ENCODE measurements at regions not wholly inside any gene's neighbourhood (a gene's known extent, or its start where the extent isn't known, plus 50 kb on each side); places are given as distances from the start of the nearest gene placed in this dataset.

DNA sequence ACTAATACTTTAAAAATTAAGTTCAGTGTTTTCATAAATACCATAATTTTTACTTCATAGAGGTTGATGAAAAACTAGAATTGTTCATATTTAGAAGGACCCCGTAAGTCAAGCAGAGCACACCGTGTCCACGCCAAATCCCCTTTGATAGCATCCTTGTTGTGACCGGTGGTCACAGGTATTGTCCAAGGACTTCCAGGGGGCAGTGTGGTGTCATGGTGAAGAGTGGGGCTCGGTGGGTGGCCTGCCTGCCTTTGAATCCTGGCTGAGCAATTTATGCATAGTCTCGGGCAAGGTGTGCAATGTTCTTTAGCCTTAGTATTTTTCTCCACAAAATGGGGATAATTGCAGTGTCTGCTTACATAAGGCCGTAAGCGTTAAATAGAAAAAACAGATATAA lies 169.9 kb downstream of the KTN1 start:
- no peak for ATAC-seq
- no peak for TF ChIP-seq CSDC2 (CRISPR knock-in tag; IDR thresholded peaks at IDR 0.05)
- no peak for TF ChIP-seq ZNF565 (CRISPR knock-in tag; conservative IDR thresholded peaks at IDR 0.05; ENCODE audit: low read depth)
- no peak for TF ChIP-seq ZFP30 (CRISPR knock-in tag; IDR thresholded peaks at IDR 0.05)
- TF ChIP-seq, protein P1, sequence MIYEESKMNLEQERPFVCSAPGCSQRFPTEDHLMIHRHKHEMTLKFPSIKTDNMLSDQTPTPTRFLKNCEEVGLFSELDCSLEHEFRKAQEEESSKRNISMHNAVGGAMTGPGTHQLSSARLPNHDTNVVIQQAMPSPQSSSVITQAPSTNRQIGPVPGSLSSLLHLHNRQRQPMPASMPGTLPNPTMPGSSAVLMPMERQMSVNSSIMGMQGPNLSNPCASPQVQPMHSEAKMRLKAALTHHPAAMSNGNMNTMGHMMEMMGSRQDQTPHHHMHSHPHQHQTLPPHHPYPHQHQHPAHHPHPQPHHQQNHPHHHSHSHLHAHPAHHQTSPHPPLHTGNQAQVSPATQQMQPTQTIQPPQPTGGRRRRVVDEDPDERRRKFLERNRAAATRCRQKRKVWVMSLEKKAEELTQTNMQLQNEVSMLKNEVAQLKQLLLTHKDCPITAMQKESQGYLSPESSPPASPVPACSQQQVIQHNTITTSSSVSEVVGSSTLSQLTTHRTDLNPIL (CRISPR knock-in tag; IDR thresholded peaks at IDR 0.05; ENCODE audit: low read depth): no peak
- TF ChIP-seq SNAI2 (CRISPR knock-in tag; IDR thresholded peaks at IDR 0.05): no peak
- TF ChIP-seq, protein P2, sequence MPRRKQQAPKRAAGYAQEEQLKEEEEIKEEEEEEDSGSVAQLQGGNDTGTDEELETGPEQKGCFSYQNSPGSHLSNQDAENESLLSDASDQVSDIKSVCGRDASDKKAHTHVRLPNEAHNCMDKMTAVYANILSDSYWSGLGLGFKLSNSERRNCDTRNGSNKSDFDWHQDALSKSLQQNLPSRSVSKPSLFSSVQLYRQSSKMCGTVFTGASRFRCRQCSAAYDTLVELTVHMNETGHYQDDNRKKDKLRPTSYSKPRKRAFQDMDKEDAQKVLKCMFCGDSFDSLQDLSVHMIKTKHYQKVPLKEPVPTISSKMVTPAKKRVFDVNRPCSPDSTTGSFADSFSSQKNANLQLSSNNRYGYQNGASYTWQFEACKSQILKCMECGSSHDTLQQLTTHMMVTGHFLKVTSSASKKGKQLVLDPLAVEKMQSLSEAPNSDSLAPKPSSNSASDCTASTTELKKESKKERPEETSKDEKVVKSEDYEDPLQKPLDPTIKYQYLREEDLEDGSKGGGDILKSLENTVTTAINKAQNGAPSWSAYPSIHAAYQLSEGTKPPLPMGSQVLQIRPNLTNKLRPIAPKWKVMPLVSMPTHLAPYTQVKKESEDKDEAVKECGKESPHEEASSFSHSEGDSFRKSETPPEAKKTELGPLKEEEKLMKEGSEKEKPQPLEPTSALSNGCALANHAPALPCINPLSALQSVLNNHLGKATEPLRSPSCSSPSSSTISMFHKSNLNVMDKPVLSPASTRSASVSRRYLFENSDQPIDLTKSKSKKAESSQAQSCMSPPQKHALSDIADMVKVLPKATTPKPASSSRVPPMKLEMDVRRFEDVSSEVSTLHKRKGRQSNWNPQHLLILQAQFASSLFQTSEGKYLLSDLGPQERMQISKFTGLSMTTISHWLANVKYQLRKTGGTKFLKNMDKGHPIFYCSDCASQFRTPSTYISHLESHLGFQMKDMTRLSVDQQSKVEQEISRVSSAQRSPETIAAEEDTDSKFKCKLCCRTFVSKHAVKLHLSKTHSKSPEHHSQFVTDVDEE (CRISPR knock-in tag; IDR thresholded peaks at IDR 0.05): no peak
- TF ChIP-seq, protein P3, sequence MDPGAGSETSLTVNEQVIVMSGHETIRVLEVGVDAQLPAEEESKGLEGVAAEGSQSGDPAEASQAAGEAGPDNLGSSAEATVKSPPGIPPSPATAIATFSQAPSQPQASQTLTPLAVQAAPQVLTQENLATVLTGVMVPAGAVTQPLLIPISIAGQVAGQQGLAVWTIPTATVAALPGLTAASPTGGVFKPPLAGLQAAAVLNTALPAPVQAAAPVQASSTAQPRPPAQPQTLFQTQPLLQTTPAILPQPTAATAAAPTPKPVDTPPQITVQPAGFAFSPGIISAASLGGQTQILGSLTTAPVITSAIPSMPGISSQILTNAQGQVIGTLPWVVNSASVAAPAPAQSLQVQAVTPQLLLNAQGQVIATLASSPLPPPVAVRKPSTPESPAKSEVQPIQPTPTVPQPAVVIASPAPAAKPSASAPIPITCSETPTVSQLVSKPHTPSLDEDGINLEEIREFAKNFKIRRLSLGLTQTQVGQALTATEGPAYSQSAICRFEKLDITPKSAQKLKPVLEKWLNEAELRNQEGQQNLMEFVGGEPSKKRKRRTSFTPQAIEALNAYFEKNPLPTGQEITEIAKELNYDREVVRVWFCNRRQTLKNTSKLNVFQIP (CRISPR knock-in tag; IDR thresholded peaks at IDR 0.05; ENCODE audit: borderline replicate concordance, low read depth): no peak
- no peak for TF ChIP-seq ARNTL (CRISPR knock-in tag; IDR thresholded peaks at IDR 0.05; ENCODE audit: borderline replicate concordance, low read depth)
- TF ChIP-seq ZFP3 (CRISPR knock-in tag; IDR thresholded peaks at IDR 0.05): no peak
- TF ChIP-seq GLIS3 (CRISPR knock-in tag; IDR thresholded peaks at IDR 0.05): no peak
- no peak for TF ChIP-seq ESRRG (CRISPR knock-in tag; IDR thresholded peaks at IDR 0.05)
- no peak for TF ChIP-seq ISL1 (CRISPR knock-in tag; IDR thresholded peaks at IDR 0.05)
- no peak for TF ChIP-seq TOX (CRISPR knock-in tag; IDR thresholded peaks at IDR 0.05; ENCODE audit: borderline replicate concordance)
- TF ChIP-seq ZC3H10 (CRISPR knock-in tag; IDR thresholded peaks at IDR 0.05): no peak

DNA sequence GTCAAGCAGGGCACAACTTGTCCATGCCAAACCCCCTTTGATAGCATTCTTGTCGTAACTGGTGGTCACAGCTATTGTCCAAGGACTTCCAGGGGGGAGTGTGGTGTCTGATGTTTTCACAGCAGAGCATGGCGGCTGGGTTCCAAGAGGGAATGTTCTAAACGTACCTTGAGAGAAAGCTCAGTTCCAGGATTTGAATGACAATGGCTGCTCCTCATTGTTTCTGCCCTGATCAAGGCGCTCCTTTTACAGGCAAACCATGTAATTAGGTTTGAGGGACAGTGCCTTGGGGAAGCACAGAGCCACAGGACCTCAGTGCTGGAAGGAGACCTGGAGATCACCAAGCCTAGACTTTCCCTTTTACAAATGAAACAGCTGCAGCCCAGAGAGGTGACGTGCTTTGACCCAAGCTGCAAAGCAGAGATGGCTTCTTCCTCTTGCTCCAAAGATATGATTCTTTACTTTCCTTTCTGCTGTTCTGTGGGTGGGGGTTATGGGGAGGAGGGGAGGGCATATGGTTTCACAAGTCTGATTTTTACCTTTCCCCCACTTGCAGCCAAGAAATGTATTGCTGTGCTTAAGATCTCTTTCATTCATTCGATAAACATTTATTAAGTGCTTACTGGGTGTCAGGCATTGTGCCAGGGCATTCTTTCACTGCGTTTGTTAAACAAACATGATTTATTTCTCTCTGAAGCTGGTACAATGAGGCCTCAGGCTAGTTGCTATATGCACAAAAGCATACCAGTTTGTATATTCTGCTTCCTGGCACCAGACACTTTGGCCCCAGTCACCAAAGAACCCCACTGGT lies 172.8 kb downstream of the KTN1 start:
- TF ChIP-seq BACH2 (CRISPR knock-in tag; IDR thresholded peaks at IDR 0.05; ENCODE audit: borderline replicate concordance) (no peak), TCF4 (CRISPR knock-in tag; IDR thresholded peaks at IDR 0.05; ENCODE audit: borderline replicate concordance) (no peak), ZC3H10 (CRISPR knock-in tag; IDR thresholded peaks at IDR 0.05) (no peak), ISL1 (CRISPR knock-in tag; IDR thresholded peaks at IDR 0.05) (peak; percentile 13; the same call in 1 of the 2 replicates)
- TF ChIP-seq, protein P3 (CRISPR knock-in tag; IDR thresholded peaks at IDR 0.05; ENCODE audit: borderline replicate concordance, low read depth): no peak
- ATAC-seq: no peak; the same call in 2 of the 3 replicates

DNA sequence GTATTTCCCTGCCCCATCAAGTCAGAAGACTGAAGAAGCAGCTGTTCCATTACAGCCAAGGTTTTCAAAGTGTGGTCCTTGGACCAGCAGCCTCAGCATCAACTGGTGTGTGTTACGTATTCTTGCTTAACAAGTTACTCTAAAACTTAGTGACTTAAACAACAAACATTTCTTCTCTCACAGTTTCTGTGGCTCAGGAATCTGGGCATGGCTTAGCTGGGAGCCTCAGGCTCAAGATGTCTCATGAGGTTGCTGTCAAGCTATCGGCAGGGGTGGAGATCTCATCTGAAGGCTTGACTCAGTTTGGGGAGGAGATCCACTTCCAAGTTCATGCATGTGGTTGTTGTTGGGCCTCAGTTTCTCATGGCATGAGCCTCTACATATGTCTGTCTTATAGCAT lies 174.5 kb downstream of the KTN1 start:
- ATAC-seq: no peak
- TF ChIP-seq, protein P3 (CRISPR knock-in tag; IDR thresholded peaks at IDR 0.05; ENCODE audit: borderline replicate concordance, low read depth): no peak
- TF ChIP-seq ZFP30 (CRISPR knock-in tag; IDR thresholded peaks at IDR 0.05) (no peak), ESRRG (CRISPR knock-in tag; IDR thresholded peaks at IDR 0.05) (no peak)
- TF ChIP-seq, protein P4, sequence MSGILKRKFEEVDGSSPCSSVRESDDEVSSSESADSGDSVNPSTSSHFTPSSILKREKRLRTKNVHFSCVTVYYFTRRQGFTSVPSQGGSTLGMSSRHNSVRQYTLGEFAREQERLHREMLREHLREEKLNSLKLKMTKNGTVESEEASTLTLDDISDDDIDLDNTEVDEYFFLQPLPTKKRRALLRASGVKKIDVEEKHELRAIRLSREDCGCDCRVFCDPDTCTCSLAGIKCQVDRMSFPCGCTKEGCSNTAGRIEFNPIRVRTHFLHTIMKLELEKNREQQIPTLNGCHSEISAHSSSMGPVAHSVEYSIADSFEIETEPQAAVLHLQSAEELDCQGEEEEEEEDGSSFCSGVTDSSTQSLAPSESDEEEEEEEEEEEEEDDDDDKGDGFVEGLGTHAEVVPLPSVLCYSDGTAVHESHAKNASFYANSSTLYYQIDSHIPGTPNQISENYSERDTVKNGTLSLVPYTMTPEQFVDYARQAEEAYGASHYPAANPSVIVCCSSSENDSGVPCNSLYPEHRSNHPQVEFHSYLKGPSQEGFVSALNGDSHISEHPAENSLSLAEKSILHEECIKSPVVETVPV (CRISPR knock-in tag; IDR thresholded peaks at IDR 0.05): no peak

Data from SK-N-SH treated with all-trans-retinoic acid at 6 μM for 48 hours (cell line).